Heart left ventricle (tissue), 16 donors: ENCODE measurements at regions not wholly inside any gene's neighbourhood (a gene's known extent, or its start where the extent isn't known, plus 50 kb on each side); places are given as distances from the start of the nearest gene placed in this dataset.
"Not testable (repeated sequence)": the region's sequence is repeated elsewhere in the genome, so short reads cannot be mapped to it uniquely, and the experiment has no call there.

Source experiments
- ATAC-seq, 4 donors: fragments of 200-7000 bp; cut with Tn5 transposase; one replicate each; pipeline ENCODE4 v1.9.1; 2020 to 2022; ENCODE audit warnings: moderate library complexity in 4 of 4, mild to moderate bottlenecking in 3 of 4, moderate number of reproducible peaks in 1 of 4
- DNase-seq, 5 donors: peaks; one replicate each; pipeline ENCODE4 v3.0.0-alpha.2; 2020
- H3K27ac ChIP-seq, 12 donors: fragments of 200-600 bp; sonication (generic) in 4 of 12; one replicate each; pipeline versions ENCODE4 v1.5.0 to v1.8.0; 2016 to 2022; ENCODE audit warnings: mild to moderate bottlenecking in 2 of 12
- H3K27me3 ChIP-seq, 9 donors: fragments of 200-600 bp; sonication (generic) in 2 of 9; one replicate each; pipeline versions ENCODE4 v1.5.1 to v1.8.0; 2016 to 2022; ENCODE audit warnings: mild to moderate bottlenecking in 3 of 9
- H3K36me3 ChIP-seq, 9 donors: fragments of 200-600 bp; sonication (generic) in 2 of 9; one replicate each; pipeline versions ENCODE4 v1.5.0 to v1.8.0; 2018 to 2022; ENCODE audit warnings: mild to moderate bottlenecking in 2 of 9
- H3K4me1 ChIP-seq, 12 donors: fragments of 200-600 bp; sonication (generic) in 4 of 12; one replicate each; pipeline versions ENCODE4 v1.5.0 to v1.8.0; 2016 to 2022; ENCODE audit warnings: mild to moderate bottlenecking in 3 of 12
- H3K4me3 ChIP-seq, 12 donors: fragments of 200-600 bp; sonication (generic) in 4 of 12; one replicate each; pipeline versions ENCODE4 v1.5.0 to v1.8.0; 2017 to 2022; ENCODE audit warnings: mild to moderate bottlenecking in 9 of 12, moderate library complexity in 4 of 12
- H3K9me3 ChIP-seq, 12 donors: fragments of 200-600 bp; sonication (generic) in 4 of 12; one replicate each; pipeline versions ENCODE4 v1.5.0 to v1.8.0; 2016 to 2022; ENCODE audit warnings: mild to moderate bottlenecking in 1 of 12
- POLR2A ChIP-seq, 2 donors: fragments of 450-650 bp; IDR thresholded peaks; one replicate each; pipeline ENCODE4 v1.6.1; 2017; ENCODE audit warnings: antibody characterized with exemption in 2 of 2, mild to moderate bottlenecking in 2 of 2, moderate library complexity in 2 of 2
- WGBS, 4 donors: extraction: QIAGEN DNeasy Blood & Tissue Kit in 2 of 4; methylation state at CpG; one replicate each; pipeline versions ENCODE4 v1.1.5 to v1.1.7; 2013 to 2018; 5-methylcytosine and 5-hydroxymethylcytosine counted together
- intact Hi-C, 10 donors: fragments of 100-400 bp; cut with DNase I; formaldehyde crosslinking; loops; one replicate each; pipeline versions ENCODE4 v1.11.1 to v1.14.2; 2022
- TF ChIP-seq, protein P1 (sequence below), 12 donors: fragments of 200-600 bp; sonication (generic) in 4 of 12; IDR thresholded peaks; one replicate each; pipeline versions ENCODE4 v1.5.0 to v1.8.0; 2018 to 2022; ENCODE audit warnings: antibody characterized with exemption in 12 of 12, mild to moderate bottlenecking in 5 of 12
- donor health status: ischemic (EF 13 %, LVEDD 7.1; RV severe dilation, severe dysfunction).
- donor health status: healthy with polysubstance abuse.
- donor health status: DM: no; HTN: yes; CAD: no.
- donor health status: DM: no; HTN: no; CAD: no.
- donor health status: ischemic (EF 25% LVEDD 6.9; RV normal size, moderate dysfunction).
- donor health status: ischemic (EF 25% LVEDD 5.7; RV mildly dilated, moderate dysfunction).
- donor health status: healthy.
- donor health status: DM: yes; HTN: yes; CAD: no.
- donor health status: ischemic (EF 35%, LVEDD 5.7; RV mildly dilated, moderate dysfunction).
- donor health status: nonischemic (EF 11% LVEDD 7.7; RV severe dilation, severe dysfunction).
- donor health status: DM: yes; HTN: yes; CAD: no.
- donor health status: PGD.
- donor health status: ischemic (EF 29% LVEDD 5.4; RV normal size, mild dysfunction).
- donor health status: nonischemic (EF 23%, LVEDD 6.1; RV moderate dilation, normal function).

DNA sequence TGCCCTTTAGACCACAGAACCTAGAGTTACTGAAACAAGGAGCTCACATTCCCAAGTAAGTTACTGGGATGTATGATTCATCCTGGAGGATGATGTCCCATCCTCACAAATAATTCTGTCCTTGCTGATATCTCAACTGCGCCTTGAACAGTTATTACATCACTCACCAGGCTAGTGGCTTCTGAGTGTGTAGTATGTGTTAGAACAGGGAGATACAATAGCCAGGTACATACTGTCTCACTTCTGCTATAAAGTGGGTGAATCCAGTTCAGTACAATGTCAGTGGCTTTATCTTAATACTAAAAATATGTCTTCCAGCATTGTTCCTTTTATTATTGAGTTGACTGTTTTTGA, 483.2 kb upstream of the FRG2C start:
- DNase-seq: no peak
- intact Hi-C loops: no loop called here
- Histone ChIP-seq H3K27ac (no peak overlapping the region), H3K36me3 (no peaks in the 10 kb centered on the region), H3K27me3 (peaks cover 0 to 5% (median 0%) of the 10 kb centered on the region in 9 donors), H3K4me1 (no peaks in the 10 kb centered on the region), H3K9me3 (no peaks in the 10 kb centered on the region), H3K4me3 (no peak overlapping the region)
- 68 to 88% (median 83%) methylated on average over 1 of the region's 1 CpG for WGBS, 4 donors
- no peak for ATAC-seq
- no peak for TF ChIP-seq POLR2A (IDR thresholded peaks at IDR 0.05)
- TF ChIP-seq, protein P1, sequence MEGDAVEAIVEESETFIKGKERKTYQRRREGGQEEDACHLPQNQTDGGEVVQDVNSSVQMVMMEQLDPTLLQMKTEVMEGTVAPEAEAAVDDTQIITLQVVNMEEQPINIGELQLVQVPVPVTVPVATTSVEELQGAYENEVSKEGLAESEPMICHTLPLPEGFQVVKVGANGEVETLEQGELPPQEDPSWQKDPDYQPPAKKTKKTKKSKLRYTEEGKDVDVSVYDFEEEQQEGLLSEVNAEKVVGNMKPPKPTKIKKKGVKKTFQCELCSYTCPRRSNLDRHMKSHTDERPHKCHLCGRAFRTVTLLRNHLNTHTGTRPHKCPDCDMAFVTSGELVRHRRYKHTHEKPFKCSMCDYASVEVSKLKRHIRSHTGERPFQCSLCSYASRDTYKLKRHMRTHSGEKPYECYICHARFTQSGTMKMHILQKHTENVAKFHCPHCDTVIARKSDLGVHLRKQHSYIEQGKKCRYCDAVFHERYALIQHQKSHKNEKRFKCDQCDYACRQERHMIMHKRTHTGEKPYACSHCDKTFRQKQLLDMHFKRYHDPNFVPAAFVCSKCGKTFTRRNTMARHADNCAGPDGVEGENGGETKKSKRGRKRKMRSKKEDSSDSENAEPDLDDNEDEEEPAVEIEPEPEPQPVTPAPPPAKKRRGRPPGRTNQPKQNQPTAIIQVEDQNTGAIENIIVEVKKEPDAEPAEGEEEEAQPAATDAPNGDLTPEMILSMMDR (IDR thresholded peaks at IDR 0.05): no peak

DNA sequence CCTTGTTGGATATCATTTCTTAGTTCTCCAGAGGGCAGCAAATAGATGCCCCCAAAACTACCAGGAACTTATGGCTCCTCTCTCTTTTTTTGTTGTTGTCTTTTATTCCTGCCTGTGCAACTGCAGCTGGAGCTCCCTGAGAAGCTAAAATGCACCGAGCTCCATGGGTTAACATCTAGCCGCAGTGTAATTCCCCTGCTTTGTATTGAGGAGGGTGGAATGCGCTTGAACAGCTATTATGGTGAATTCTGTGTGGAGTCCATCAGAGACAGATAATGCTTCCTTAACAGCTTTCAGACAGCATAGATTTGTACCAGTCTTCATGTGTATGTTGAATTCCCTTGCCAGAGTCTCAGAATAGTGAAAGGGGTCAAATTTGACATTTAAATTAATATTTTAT, 475.2 kb upstream of the FRG2C start:
- H3K9me3 ChIP-seq: no peaks in the 10 kb centered on the region
- no peak overlapping the region for H3K27ac ChIP-seq
- WGBS, 4 donors: 75 to 86% (median 85%) methylated on average over 3 of the region's 3 CpGs
- intact Hi-C loops: no loop called here
- H3K27me3 ChIP-seq: peaks cover 0 to 14% (median 0%) of the 10 kb centered on the region in 9 donors
- no peaks in the 10 kb centered on the region for H3K4me1 ChIP-seq
- H3K36me3 ChIP-seq: no peaks in the 10 kb centered on the region
- ATAC-seq (no peak), DNase-seq (no peak)
- no peak overlapping the region for H3K4me3 ChIP-seq
- TF ChIP-seq POLR2A (IDR thresholded peaks at IDR 0.05): no peak
- TF ChIP-seq, protein P1 (IDR thresholded peaks at IDR 0.05): no peak

GRCh38 chr3:75192146-75192616, 471.9 kb upstream of the FRG2C start:
- Histone ChIP-seq H3K27me3 (peaks cover 0 to 10% (median 0%) of the 10 kb centered on the region in 9 donors), H3K4me3 (no peak overlapping the region), H3K36me3 (no peaks in the 10 kb centered on the region), H3K4me1 (no peaks in the 10 kb centered on the region), H3K27ac (no peak overlapping the region), H3K9me3 (no peaks in the 10 kb centered on the region)
- TF ChIP-seq POLR2A (IDR thresholded peaks at IDR 0.05): no peak
- TF ChIP-seq, protein P1 (IDR thresholded peaks at IDR 0.05): peak; percentile 43 to 86 (median 64)
- WGBS, 4 donors: 59 to 64% (median 61%) methylated on average over 6 of the region's 6 CpGs
- DNase-seq (peak in 1 of 5 donors; percentile 26), ATAC-seq (no peak)
- intact Hi-C loops: no loop called here

GRCh38 chr3:75193797-75194196, 470.3 kb upstream of the FRG2C start:
- Histone ChIP-seq H3K4me1 (no peaks in the 10 kb centered on the region), H3K27me3 (peaks cover 0 to 10% (median 0%) of the 10 kb centered on the region in 9 donors), H3K9me3 (no peaks in the 10 kb centered on the region), H3K36me3 (no peaks in the 10 kb centered on the region), H3K27ac (no peak overlapping the region), H3K4me3 (no peak overlapping the region)
- no peak for DNase-seq
- 48 to 64% (median 57%) methylated on average over 4 of the region's 4 CpGs for WGBS, 4 donors
- no peak for TF ChIP-seq POLR2A (IDR thresholded peaks at IDR 0.05)
- TF ChIP-seq, protein P1 (IDR thresholded peaks at IDR 0.05): no peak
- no peak for ATAC-seq
- intact Hi-C loops: no loop called here

DNA sequence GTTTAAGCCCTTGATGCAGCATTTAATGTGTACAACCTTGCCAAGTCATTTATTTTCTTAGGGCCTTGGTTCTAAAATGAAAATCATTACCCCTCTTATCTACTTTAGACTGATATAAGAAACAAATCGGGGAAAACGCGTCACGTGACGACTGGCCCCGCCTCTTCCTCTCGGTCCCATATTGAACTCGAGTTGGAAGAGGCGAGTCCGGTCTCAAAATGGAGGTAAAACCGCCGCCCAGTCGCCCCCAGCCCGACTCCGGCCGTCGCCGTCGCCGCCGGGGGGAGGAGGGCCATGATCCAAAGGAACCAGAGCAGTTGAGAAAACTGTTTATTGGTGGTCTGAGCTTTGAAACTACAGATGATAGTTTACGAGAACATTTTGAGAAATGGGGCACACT, 449.8 kb upstream of the FRG2C start:
- H3K4me3 ChIP-seq, H3K27me3 ChIP-seq, H3K4me1 ChIP-seq, DNase-seq, H3K36me3 ChIP-seq, intact Hi-C loops, H3K27ac ChIP-seq, ATAC-seq, H3K9me3 ChIP-seq: not testable (repeated sequence)
- WGBS, 4 donors: 91 to 94% (median 93%) methylated on average over 22 of the region's 22 CpGs
